HepG2 (cell line): ENCODE measurements at regions not wholly inside any gene's neighbourhood (a gene's known extent, or its start where the extent isn't known, plus 50 kb on each side); places are given as distances from the start of the nearest gene placed in this dataset.

Experiments used
- ATAC-seq: fragments of 200-7000 bp; cut with Tn5 transposase; 3 replicates; pipeline ENCODE4 v1.9.1; 2020; ENCODE audit warnings: mild to moderate bottlenecking, moderate library complexity
- BruUV-seq: library from RNA; stranded (reverse); fragments of 400-500 nt; replicated peaks from 2 replicates; lab custom pipeline; 2021; lab: Mats Ljungman, UMichigan
- CTCF ChIA-PET: fragments of 300-600 bp; formaldehyde crosslinking; extraction: SDS; loops from one replicate; lab custom pipeline; 2021; ENCODE audit warnings: low total read pairs, inconsistent platforms, low intra/inter-chr PET ratio; lab: Yijun Ruan, JAX
- POLR2A ChIA-PET: fragments of 350-600 bp; sonication (Branson Sonifier 250); formaldehyde crosslinking; loops from one replicate; lab custom pipeline; 2020; ENCODE audit warnings: antibody characterized with exemption, inconsistent platforms; lab: Yijun Ruan, JAX
- DNase-seq: peaks from one replicate; pipeline ENCODE4 v3.0.0-alpha.2; 2015; ENCODE audit warnings: low spot score
- FAIRE-seq: peaks from 3 replicates; lab custom pipeline; 2011; peaks lifted over from hg19 to GRCh38; lab: Jason Lieb, UNC
- H2AFZ ChIP-seq: one replicate; pipeline ENCODE4 v1.6.1; 2011; ENCODE audit warnings: low read length, inconsistent platforms
- H3K27ac ChIP-seq: fragments of 300-600 bp; 3 replicates; pipeline ENCODE4 v1.8.0; 2011; ENCODE audit warnings: mixed run types, mild to moderate bottlenecking, mixed read lengths, low read length, inconsistent platforms; ENCODE audit not compliant: insufficient read depth; ENCODE audit errors: extremely low read length
- H3K27me3 ChIP-seq, 2 experiments: fragments of 200-600 bp in 1 of 2; 2 replicates in 1 of 2; 3 replicates in 1 of 2; pipeline versions ENCODE4 v1.6.0 to v1.8.0; 2011; ENCODE audit warnings: low read length in 2 of 2, mild to moderate bottlenecking in 2 of 2, moderate library complexity in 2 of 2, inconsistent platforms in 1 of 2; ENCODE audit not compliant: insufficient read depth in 2 of 2, control insufficient read depth in 1 of 2
- H3K36me3 ChIP-seq, 2 experiments: fragments of 200-600 bp in 1 of 2; replicated peaks in 1 of 2; 2 replicates in 1 of 2; 3 replicates in 1 of 2; pipeline versions ENCODE4 v1.5.1 to v1.8.0; 2011; ENCODE audit warnings: low read length in 2 of 2, inconsistent platforms in 1 of 2; ENCODE audit not compliant: insufficient read depth in 2 of 2, control insufficient read depth in 1 of 2
- H3K4me1 ChIP-seq: 2 replicates; pipeline ENCODE4 v1.5.1; 2012; ENCODE audit warnings: low read length, inconsistent platforms; ENCODE audit not compliant: insufficient read depth
- H3K4me2 ChIP-seq: 2 replicates; pipeline ENCODE4 v1.6.0; 2011; ENCODE audit warnings: low read depth, low read length, inconsistent platforms
- H3K4me3 ChIP-seq, 3 experiments: fragments of 200-600 bp in 1 of 3; sonication (generic), shearing (Covaris generic) in 1 of 3; replicated peaks in 1 of 3; 2 replicates each; pipeline ENCODE4 v1.5.1; 2011 to 2016; ENCODE audit warnings: low read length in 3 of 3, inconsistent platforms in 2 of 3, low read depth in 2 of 3, mild to moderate bottlenecking in 2 of 3, control low read depth in 1 of 3, mixed read lengths in 1 of 3; ENCODE audit not compliant: insufficient read depth in 1 of 3
- H3K79me2 ChIP-seq: one replicate; pipeline ENCODE4 v1.6.1; 2011; ENCODE audit warnings: low read length, inconsistent platforms; ENCODE audit not compliant: insufficient read depth
- H3K9ac ChIP-seq: 2 replicates; pipeline ENCODE4 v1.6.0; 2011; ENCODE audit warnings: mild to moderate bottlenecking, low read depth, low read length, inconsistent platforms; ENCODE audit not compliant: insufficient read depth
- H3K9me3 ChIP-seq: 2 replicates; pipeline ENCODE4 v1.5.1; 2012; ENCODE audit warnings: mild to moderate bottlenecking, low read length
- H4K20me1 ChIP-seq: 2 replicates; pipeline ENCODE4 v1.6.0; 2011; ENCODE audit warnings: inconsistent platforms, mild to moderate bottlenecking, low read length, moderate library complexity; ENCODE audit not compliant: insufficient read depth
- LRRFIP1 ChIP-seq: sonication (generic); formaldehyde crosslinking; conservative IDR thresholded peaks from 2 replicates; pipeline ENCODE4 v1.4.0; 2020; ENCODE audit warnings: missing genetic modification reagents
- NR2F1 ChIP-seq, 2 experiments: fragments of 450-650 bp in 1 of 2; formaldehyde crosslinking in 1 of 2; IDR thresholded peaks; 2 replicates each; pipeline versions ENCODE4 v1.5.0 to v1.6.1; 2016 to 2020; ENCODE audit warnings: mild to moderate bottlenecking in 1 of 2, missing compliant biosample characterization in 1 of 2, missing genetic modification reagents in 1 of 2, moderate library complexity in 1 of 2
- SKI ChIP-seq: fragments of 450-650 bp; IDR thresholded peaks from one replicate; pipeline ENCODE4 v1.6.1; 2018; ENCODE audit warnings: mild to moderate bottlenecking; ENCODE audit not compliant: partially characterized antibody
- SMAD3 ChIP-seq: sonication (generic); formaldehyde crosslinking; IDR thresholded peaks from 2 replicates; pipeline ENCODE4 v1.4.0; 2020; ENCODE audit warnings: missing genetic modification reagents
- TCF7L2 ChIP-seq: IDR thresholded peaks from 2 replicates; pipeline ENCODE4 v1.6.1; 2011; ENCODE audit warnings: mild to moderate bottlenecking, low read depth, low read length, moderate library complexity
- ZNF431 ChIP-seq: sonication (generic); formaldehyde crosslinking; IDR thresholded peaks from 2 replicates; pipeline ENCODE4 v1.9.0; 2022; ENCODE audit warnings: missing genetic modification reagents, low read depth, mild to moderate bottlenecking, borderline replicate concordance
- WGBS: methylation state at CpG from one replicate; pipeline ENCODE4 v1.1.6; 2017; ENCODE audit warnings: low lambda C conversion rate; 5-methylcytosine and 5-hydroxymethylcytosine counted together
- in situ Hi-C: cut with HindIII; loops from 2 replicates; pipeline ENCODE4 v1.10.0; 2017; ENCODE audit warnings: low pct_unique_long_range_greater_than_20kb; ENCODE audit not compliant: extremely low pct_ligation_motif_present
- intact Hi-C: fragments of 100-400 bp; cut with micrococcal nuclease; formaldehyde crosslinking; loops from one replicate; pipeline ENCODE4 v1.10.0; 2022; ENCODE audit not compliant: unreplicated experiment

GRCh38 chr6:113629256-113629655 lies 227.9 kb upstream of the MARCKS start (continued):
- no peak for TF ChIP-seq LRRFIP1 (CRISPR knock-in tag)
- TF ChIP-seq TCF7L2 = no peak
- TF ChIP-seq SMAD3 = no peak
- TF ChIP-seq ZNF431 (CRISPR knock-in tag) = no peak
- TF ChIP-seq, all 625 proteins: peak for 0

- no peaks in the 10 kb centered on the region for H3K27me3 ChIP-seq
- FAIRE-seq = no peak
- H3K4me1 ChIP-seq = peaks cover 55% of the 10 kb centered on the region
- H4K20me1 ChIP-seq = no peaks in the 10 kb centered on the region
- H3K79me2 ChIP-seq = no peaks in the 10 kb centered on the region
- no peak for ATAC-seq
- no peaks in the 10 kb centered on the region for H3K9me3 ChIP-seq
- BruUV-seq = no TSS peak
- WGBS = 100% methylated on average over 1 of the region's 1 CpG
- DNase-seq = no peak
- H3K4me3 ChIP-seq = no peak overlapping the region
- H3K27ac ChIP-seq = no peak overlapping the region
- no peak overlapping the region for H3K9ac ChIP-seq
- CTCF ChIA-PET = no interaction called here
- H3K4me2 ChIP-seq = no peak overlapping the region
- no peaks in the 10 kb centered on the region for H3K36me3 ChIP-seq
- no peak overlapping the region for H2AFZ ChIP-seq
- in situ Hi-C loops = loop anchor here (5.0 to 10.0 kb wide), 2 partner anchors 227 to 275 kb away; partner anchors contain the start of gene MARCKS
- TF ChIP-seq NR2F1 (CRISPR knock-in tag; IDR thresholded peaks at IDR 0.05) = no peak
- no peak for TF ChIP-seq SKI
- TF ChIP-seq, all 625 proteins: peak for 0
- intact Hi-C loops = no loop called here
- POLR2A ChIA-PET = interaction anchor here (1.5 to 2.1 kb wide), 2 partner anchors 13 to 229 kb away, joined by 3 to 9 read pairs; no protein-coding TSS in a partner anchor
Measured at GRCh38 chr6:113629975-113630737, 227.0 kb upstream of the MARCKS start.
